ENCODE measurements at regions not wholly inside any gene's neighbourhood (a gene's known extent, or its start where the extent isn't known, plus 50 kb on each side); places are given as distances from the start of the nearest gene placed in this dataset.

GRCh38 chr9:89813482-89813881 is 208.7 kb downstream of the GADD45G start:
- no peak for TF ChIP-seq CTCF (IDR thresholded peaks at IDR 0.05)
- no peak for TF ChIP-seq POLR2A (IDR thresholded peaks at IDR 0.05)
